ENCODE measurements at regions not wholly inside any gene's neighbourhood (a gene's known extent, or its start where the extent isn't known, plus 50 kb on each side); places are given as distances from the start of the nearest gene placed in this dataset.
A peak's percentile ranks its signal among the peaks of the same experiment; 100 is the strongest.
"Not testable (repeated sequence)": the region's sequence is repeated elsewhere in the genome, so short reads cannot be mapped to it uniquely, and the experiment has no call there.

- Mint-ChIP-seq H3K27ac (no peak overlapping the region), H3K4me1 (ENCODE audit: low read depth) (no peaks in the 10 kb centered on the region), H3K9me3 (peaks cover 11% of the 10 kb centered on the region), H3K27me3 (peaks cover 1% of the 10 kb centered on the region), H3K36me3 (ENCODE audit: low read depth) (no peaks in the 10 kb centered on the region), H3K4me3 (no peak overlapping the region)
- DNase-seq (no peak), ATAC-seq (no peak)
- no peak for TF ChIP-seq CTCF (IDR thresholded peaks at IDR 0.05)
- CTCF ChIA-PET, result interaction anchor here (0.8 to 5.0 kb wide), 8 partner anchors 11 to 126 kb away, joined by 3 to 27 read pairs (median 5); no protein-coding TSS in a partner anchor
- POLR2A ChIA-PET, result no interaction called here
- intact Hi-C loops (cut with micrococcal nuclease), result no loop called here
These were observed 148.7 kb upstream of the ATP5MC3 start for GRCh38 chr2:175330195-175330594.

- Mint-ChIP-seq H3K9me3 (peaks cover 14% of the 10 kb centered on the region), H3K27ac (no peak overlapping the region), H3K36me3 (ENCODE audit: low read depth) (no peaks in the 10 kb centered on the region), H3K4me1 (ENCODE audit: low read depth) (no peaks in the 10 kb centered on the region), H3K27me3 (peaks cover 4% of the 10 kb centered on the region), H3K4me3 (no peak overlapping the region)
- CTCF ChIA-PET, result interaction anchor here (5.0 kb wide), 1 partner anchor 123 kb away, joined by 21 read pairs; no protein-coding TSS in a partner anchor
- DNase-seq, result no peak
- POLR2A ChIA-PET, result no interaction called here
- TF ChIP-seq CTCF (IDR thresholded peaks at IDR 0.05), result no peak
- no peak for ATAC-seq
- intact Hi-C loops (cut with micrococcal nuclease), result no loop called here
These were observed 145.3 kb upstream of the ATP5MC3 start for GRCh38 chr2:175326801-175327200.

GRCh38 chr2:175326164-175326563, 144.7 kb upstream of the ATP5MC3 start:
- CTCF ChIA-PET, result interaction anchor here (1.3 to 5.0 kb wide), 2 partner anchors 44 to 122 kb away, joined by 4 to 21 read pairs; no protein-coding TSS in a partner anchor
- H3K4me3 Mint-ChIP-seq; H3K27ac Mint-ChIP-seq; H3K27me3 Mint-ChIP-seq; intact Hi-C loops (cut with micrococcal nuclease); ATAC-seq; H3K4me1 Mint-ChIP-seq (ENCODE audit: low read depth); POLR2A ChIA-PET; H3K36me3 Mint-ChIP-seq (ENCODE audit: low read depth): not testable (repeated sequence)
- H3K9me3 Mint-ChIP-seq, result peaks cover 14% of the 10 kb centered on the region
- DNase-seq, result peak; percentile 35

- Mint-ChIP-seq H3K4me3 (no peak overlapping the region), H3K9me3 (peaks cover 14% of the 10 kb centered on the region), H3K36me3 (ENCODE audit: low read depth) (no peaks in the 10 kb centered on the region), H3K27ac (no peak overlapping the region), H3K4me1 (ENCODE audit: low read depth) (no peaks in the 10 kb centered on the region), H3K27me3 (peaks cover 5% of the 10 kb centered on the region)
- ChIA-PET POLR2A (no interaction called here), CTCF (no interaction called here)
- DNase-seq, result no peak
- no peak for TF ChIP-seq CTCF (IDR thresholded peaks at IDR 0.05)
- no peak for ATAC-seq
- intact Hi-C loops (cut with micrococcal nuclease), result no loop called here
These were observed 141.7 kb upstream of the ATP5MC3 start for GRCh38 chr2:175323162-175323561.

- DNase-seq (no peak), ATAC-seq (no peak)
- ChIA-PET CTCF (interaction anchor here (1.1 to 2.4 kb wide), 2 partner anchors 11 to 67 kb away, joined by 4 to 9 read pairs; no protein-coding TSS in a partner anchor), POLR2A (no interaction called here)
- Mint-ChIP-seq H3K36me3 (ENCODE audit: low read depth) (no peaks in the 10 kb centered on the region), H3K9me3 (no peaks in the 10 kb centered on the region), H3K4me3 (no peak overlapping the region), H3K27me3 (peaks cover 10% of the 10 kb centered on the region), H3K27ac (no peak overlapping the region), H3K4me1 (ENCODE audit: low read depth) (no peaks in the 10 kb centered on the region)
- TF ChIP-seq CTCF (IDR thresholded peaks at IDR 0.05), result no peak
- intact Hi-C loops (cut with micrococcal nuclease), result no loop called here
These were observed 137.0 kb upstream of the ATP5MC3 start for GRCh38 chr2:175318542-175318941.

- Mint-ChIP-seq H3K36me3 (ENCODE audit: low read depth) (no peaks in the 10 kb centered on the region), H3K4me1 (ENCODE audit: low read depth) (no peaks in the 10 kb centered on the region), H3K9me3 (no peaks in the 10 kb centered on the region), H3K4me3 (no peak overlapping the region), H3K27ac (no peak overlapping the region), H3K27me3 (peaks cover 12% of the 10 kb centered on the region)
- ATAC-seq, result no peak
- TF ChIP-seq CTCF (IDR thresholded peaks at IDR 0.05), result no peak
- ChIA-PET POLR2A (no interaction called here), CTCF (interaction anchor here (1.1 to 2.4 kb wide), 2 partner anchors 12 to 66 kb away, joined by 4 to 9 read pairs; no protein-coding TSS in a partner anchor)
- intact Hi-C loops (cut with micrococcal nuclease), result no loop called here
- DNase-seq, result no peak
These were observed 136.2 kb upstream of the ATP5MC3 start for GRCh38 chr2:175317751-175318150.

Measured in activated CD8-positive, alpha-beta T cell treated with anti-CD3 and anti-CD28 coated beads for 36 hours (primary cell).